Ascending aorta (tissue), 2 donors: ENCODE measurements at regions not wholly inside any gene's neighbourhood (a gene's known extent, or its start where the extent isn't known, plus 50 kb on each side); places are given as distances from the start of the nearest gene placed in this dataset.
"Not testable (repeated sequence)": the region's sequence is repeated elsewhere in the genome, so short reads cannot be mapped to it uniquely, and the experiment has no call there.

Experiments used
- DNase-seq, 2 donors: peaks; one replicate each; pipeline ENCODE4 v3.0.0-alpha.2; 2019; ENCODE audit warnings: low spot score in 2 of 2
- H3K27ac ChIP-seq, 2 donors: fragments of 200-600 bp; sonication (generic); one replicate each; pipeline ENCODE4 v1.5.1; 2016 to 2017; ENCODE audit warnings: mild to moderate bottlenecking in 1 of 2
- H3K27me3 ChIP-seq: fragments of 200-600 bp; sonication (generic); one replicate; pipeline ENCODE4 v1.5.1; 2017
- H3K36me3 ChIP-seq, 2 donors: fragments of 200-600 bp; sonication (generic); one replicate each; pipeline ENCODE4 v1.5.1; 2016
- H3K4me1 ChIP-seq, 2 donors: fragments of 200-600 bp; sonication (generic); one replicate each; pipeline ENCODE4 v1.5.1; 2016 to 2017; ENCODE audit warnings: mild to moderate bottlenecking in 1 of 2
- H3K4me3 ChIP-seq, 2 donors: fragments of 200-600 bp; sonication (generic); one replicate each; pipeline ENCODE4 v1.5.1; 2016 to 2017; ENCODE audit warnings: mild to moderate bottlenecking in 1 of 2
- H3K9me3 ChIP-seq, 2 donors: fragments of 200-600 bp; sonication (generic); one replicate each; pipeline ENCODE4 v1.5.1; 2016
- intact Hi-C: fragments of 100-400 bp; cut with DNase I; formaldehyde crosslinking; loops from one replicate; pipeline ENCODE4 v1.15.1; 2023
- TF ChIP-seq, protein P1 (sequence below), 3 experiments: fragments of 200-600 bp in 2 of 3; fragments of 450-650 bp in 1 of 3; sonication (generic) in 2 of 3; IDR thresholded peaks; one replicate each; pipeline ENCODE4 v1.5.1; 2016 to 2019; ENCODE audit warnings: antibody characterized with exemption in 3 of 3, mild to moderate bottlenecking in 1 of 3, moderate library complexity in 1 of 3

DNA sequence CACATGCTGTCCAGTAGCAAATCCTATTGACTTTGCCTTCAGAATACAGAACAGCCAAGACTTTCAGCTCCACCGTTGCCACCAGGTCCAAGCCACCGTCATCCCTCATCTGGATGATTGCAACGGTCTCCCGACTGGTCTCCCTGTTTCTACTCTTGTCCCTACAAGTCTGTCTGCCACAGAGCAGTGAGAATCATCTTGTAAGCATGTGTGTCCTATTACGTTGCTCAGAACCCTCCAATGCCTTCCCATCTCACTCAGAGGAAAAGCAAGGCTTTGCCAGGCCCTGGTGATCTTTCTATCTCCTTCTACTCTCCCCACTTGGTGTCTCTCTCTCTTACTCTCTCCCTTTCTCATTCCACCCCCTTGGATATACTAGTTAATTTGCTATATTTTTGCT is 76.7 kb upstream of the GDNF start:
- no peaks in the 10 kb centered on the region for H3K27me3 ChIP-seq
- DNase-seq, result no peak
- no peaks in the 10 kb centered on the region for H3K36me3 ChIP-seq
- H3K4me3 ChIP-seq, result no peak overlapping the region
- H3K27ac ChIP-seq, result no peak overlapping the region
- TF ChIP-seq, protein P1, sequence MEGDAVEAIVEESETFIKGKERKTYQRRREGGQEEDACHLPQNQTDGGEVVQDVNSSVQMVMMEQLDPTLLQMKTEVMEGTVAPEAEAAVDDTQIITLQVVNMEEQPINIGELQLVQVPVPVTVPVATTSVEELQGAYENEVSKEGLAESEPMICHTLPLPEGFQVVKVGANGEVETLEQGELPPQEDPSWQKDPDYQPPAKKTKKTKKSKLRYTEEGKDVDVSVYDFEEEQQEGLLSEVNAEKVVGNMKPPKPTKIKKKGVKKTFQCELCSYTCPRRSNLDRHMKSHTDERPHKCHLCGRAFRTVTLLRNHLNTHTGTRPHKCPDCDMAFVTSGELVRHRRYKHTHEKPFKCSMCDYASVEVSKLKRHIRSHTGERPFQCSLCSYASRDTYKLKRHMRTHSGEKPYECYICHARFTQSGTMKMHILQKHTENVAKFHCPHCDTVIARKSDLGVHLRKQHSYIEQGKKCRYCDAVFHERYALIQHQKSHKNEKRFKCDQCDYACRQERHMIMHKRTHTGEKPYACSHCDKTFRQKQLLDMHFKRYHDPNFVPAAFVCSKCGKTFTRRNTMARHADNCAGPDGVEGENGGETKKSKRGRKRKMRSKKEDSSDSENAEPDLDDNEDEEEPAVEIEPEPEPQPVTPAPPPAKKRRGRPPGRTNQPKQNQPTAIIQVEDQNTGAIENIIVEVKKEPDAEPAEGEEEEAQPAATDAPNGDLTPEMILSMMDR (IDR thresholded peaks at IDR 0.05), result no peak
- no peaks in the 10 kb centered on the region for H3K9me3 ChIP-seq
- no peaks in the 10 kb centered on the region for H3K4me1 ChIP-seq
- intact Hi-C loops, result no loop called here

- Histone ChIP-seq H3K9me3 (no peaks in the 10 kb centered on the region), H3K36me3 (no peaks in the 10 kb centered on the region), H3K27ac (no peak overlapping the region), H3K4me3 (no peak overlapping the region), H3K4me1 (no peaks in the 10 kb centered on the region), H3K27me3 (no peaks in the 10 kb centered on the region)
- TF ChIP-seq, protein P1 (IDR thresholded peaks at IDR 0.05), result no peak
- DNase-seq, result no peak
- intact Hi-C loops, result no loop called here
These were observed 75.4 kb upstream of the GDNF start for GRCh38 chr5:37915097-37915736.

GRCh38 chr5:37909610-37910266 is 69.9 kb upstream of the GDNF start:
- DNase-seq, H3K36me3 ChIP-seq, H3K4me1 ChIP-seq, intact Hi-C loops, H3K9me3 ChIP-seq, H3K27ac ChIP-seq, H3K4me3 ChIP-seq, H3K27me3 ChIP-seq: not testable (repeated sequence)

- TF ChIP-seq, protein P1 (IDR thresholded peaks at IDR 0.05), result no peak
- Histone ChIP-seq H3K27ac (no peak overlapping the region), H3K4me3 (no peak overlapping the region), H3K4me1 (no peaks in the 10 kb centered on the region), H3K27me3 (no peaks in the 10 kb centered on the region), H3K36me3 (no peaks in the 10 kb centered on the region), H3K9me3 (no peaks in the 10 kb centered on the region)
- DNase-seq, result no peak
- intact Hi-C loops, result no loop called here
These were observed 66.6 kb upstream of the GDNF start for GRCh38 chr5:37906416-37906815.

GRCh38 chr5:37905230-37905629 is 65.4 kb upstream of the GDNF start:
- no peaks in the 10 kb centered on the region for H3K27me3 ChIP-seq
- TF ChIP-seq, protein P1 (IDR thresholded peaks at IDR 0.05), result no peak
- H3K4me1 ChIP-seq, result no peaks in the 10 kb centered on the region
- no peak for DNase-seq
- H3K36me3 ChIP-seq, result no peaks in the 10 kb centered on the region
- H3K4me3 ChIP-seq, result no peak overlapping the region
- H3K27ac ChIP-seq, result no peak overlapping the region
- intact Hi-C loops, result no loop called here
- H3K9me3 ChIP-seq, result no peaks in the 10 kb centered on the region

DNA sequence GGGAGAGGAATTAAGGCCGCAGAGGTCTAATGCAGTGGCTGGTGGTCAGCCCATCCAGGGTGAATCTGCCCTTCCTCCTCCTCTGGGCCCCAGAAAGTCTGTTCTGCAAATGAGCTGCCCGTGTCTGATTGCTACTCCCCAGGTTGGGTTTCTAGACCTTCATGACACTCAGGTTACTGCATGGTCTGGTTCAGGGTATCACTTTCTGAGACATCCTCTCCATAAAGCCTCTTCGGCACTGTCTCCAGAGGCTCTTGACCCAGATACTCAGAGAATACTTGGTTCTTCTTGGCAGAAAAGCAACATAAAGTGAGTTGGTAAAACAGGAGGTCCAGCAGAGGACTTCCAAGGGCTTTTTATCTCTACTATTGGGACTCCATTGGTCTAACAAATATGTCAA is 62.5 kb upstream of the GDNF start:
- no peaks in the 10 kb centered on the region for H3K36me3 ChIP-seq
- no peaks in the 10 kb centered on the region for H3K4me1 ChIP-seq
- no peak overlapping the region for H3K27ac ChIP-seq
- no peak overlapping the region for H3K4me3 ChIP-seq
- intact Hi-C loops, result no loop called here
- no peak for DNase-seq
- H3K27me3 ChIP-seq, result no peaks in the 10 kb centered on the region
- TF ChIP-seq, protein P1 (IDR thresholded peaks at IDR 0.05), result no peak
- no peaks in the 10 kb centered on the region for H3K9me3 ChIP-seq
